ENCODE measurements at regions not wholly inside any gene's neighbourhood (a gene's known extent, or its start where the extent isn't known, plus 50 kb on each side); places are given as distances from the start of the nearest gene placed in this dataset.

GRCh38 chr20:11426948-11427347 is 490.7 kb upstream of the BTBD3 start:
- intact Hi-C loops (cut with DNase I) = no loop called here
- Histone ChIP-seq H3K36me3 (no peaks in the 10 kb centered on the region), H3K9me3 (no peaks in the 10 kb centered on the region), H3K27me3 (no peaks in the 10 kb centered on the region), H3K4me1 (no peaks in the 10 kb centered on the region), H3K27ac (replicated peaks in 1 of 4) (no peak overlapping the region), H3K4me3 (no peak overlapping the region)
- TF ChIP-seq POLR2AphosphoS5 (IDR thresholded peaks at IDR 0.05) = no peak
- TF ChIP-seq, protein P1, sequence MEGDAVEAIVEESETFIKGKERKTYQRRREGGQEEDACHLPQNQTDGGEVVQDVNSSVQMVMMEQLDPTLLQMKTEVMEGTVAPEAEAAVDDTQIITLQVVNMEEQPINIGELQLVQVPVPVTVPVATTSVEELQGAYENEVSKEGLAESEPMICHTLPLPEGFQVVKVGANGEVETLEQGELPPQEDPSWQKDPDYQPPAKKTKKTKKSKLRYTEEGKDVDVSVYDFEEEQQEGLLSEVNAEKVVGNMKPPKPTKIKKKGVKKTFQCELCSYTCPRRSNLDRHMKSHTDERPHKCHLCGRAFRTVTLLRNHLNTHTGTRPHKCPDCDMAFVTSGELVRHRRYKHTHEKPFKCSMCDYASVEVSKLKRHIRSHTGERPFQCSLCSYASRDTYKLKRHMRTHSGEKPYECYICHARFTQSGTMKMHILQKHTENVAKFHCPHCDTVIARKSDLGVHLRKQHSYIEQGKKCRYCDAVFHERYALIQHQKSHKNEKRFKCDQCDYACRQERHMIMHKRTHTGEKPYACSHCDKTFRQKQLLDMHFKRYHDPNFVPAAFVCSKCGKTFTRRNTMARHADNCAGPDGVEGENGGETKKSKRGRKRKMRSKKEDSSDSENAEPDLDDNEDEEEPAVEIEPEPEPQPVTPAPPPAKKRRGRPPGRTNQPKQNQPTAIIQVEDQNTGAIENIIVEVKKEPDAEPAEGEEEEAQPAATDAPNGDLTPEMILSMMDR (IDR thresholded peaks at IDR 0.05) = no peak
- TF ChIP-seq EP300 (IDR thresholded peaks at IDR 0.05) = no peak
- TF ChIP-seq POLR2A (IDR thresholded peaks at IDR 0.05; ENCODE audit: low read depth) = no peak
- DNase-seq (ENCODE audit: extremely low spot score) = no peak
- 72% methylated on average over 3 of the region's 3 CpGs for WGBS

DNA sequence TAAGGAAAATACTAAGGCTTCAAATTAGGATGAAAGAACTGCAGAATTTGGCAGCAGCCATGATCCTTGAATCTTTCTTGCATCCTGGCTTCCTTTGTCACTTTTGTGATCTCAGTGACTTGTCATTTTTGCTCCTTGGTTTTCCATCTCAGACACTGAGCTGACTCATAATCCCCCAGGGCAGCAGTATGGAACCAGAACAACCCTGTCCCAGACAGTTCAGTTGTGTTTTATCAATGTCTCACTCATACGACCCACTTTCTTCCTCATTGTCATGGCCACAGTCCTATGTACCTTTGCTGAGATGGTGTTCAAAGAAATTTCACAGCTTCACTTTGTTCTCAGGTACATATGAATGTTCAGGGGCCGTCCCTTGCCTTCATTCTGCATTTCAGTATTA is 488.5 kb upstream of the BTBD3 start:
- Histone ChIP-seq H3K4me3 (no peak overlapping the region), H3K27ac (replicated peaks in 1 of 4) (no peak overlapping the region), H3K9me3 (no peaks in the 10 kb centered on the region), H3K4me1 (no peaks in the 10 kb centered on the region), H3K36me3 (no peaks in the 10 kb centered on the region), H3K27me3 (no peaks in the 10 kb centered on the region)
- 79% methylated on average over 2 of the region's 2 CpGs for WGBS
- no peak for TF ChIP-seq POLR2A (IDR thresholded peaks at IDR 0.05; ENCODE audit: low read depth)
- TF ChIP-seq, protein P1 (IDR thresholded peaks at IDR 0.05) = no peak
- intact Hi-C loops (cut with DNase I) = no loop called here
- DNase-seq (ENCODE audit: extremely low spot score) = no peak

DNA sequence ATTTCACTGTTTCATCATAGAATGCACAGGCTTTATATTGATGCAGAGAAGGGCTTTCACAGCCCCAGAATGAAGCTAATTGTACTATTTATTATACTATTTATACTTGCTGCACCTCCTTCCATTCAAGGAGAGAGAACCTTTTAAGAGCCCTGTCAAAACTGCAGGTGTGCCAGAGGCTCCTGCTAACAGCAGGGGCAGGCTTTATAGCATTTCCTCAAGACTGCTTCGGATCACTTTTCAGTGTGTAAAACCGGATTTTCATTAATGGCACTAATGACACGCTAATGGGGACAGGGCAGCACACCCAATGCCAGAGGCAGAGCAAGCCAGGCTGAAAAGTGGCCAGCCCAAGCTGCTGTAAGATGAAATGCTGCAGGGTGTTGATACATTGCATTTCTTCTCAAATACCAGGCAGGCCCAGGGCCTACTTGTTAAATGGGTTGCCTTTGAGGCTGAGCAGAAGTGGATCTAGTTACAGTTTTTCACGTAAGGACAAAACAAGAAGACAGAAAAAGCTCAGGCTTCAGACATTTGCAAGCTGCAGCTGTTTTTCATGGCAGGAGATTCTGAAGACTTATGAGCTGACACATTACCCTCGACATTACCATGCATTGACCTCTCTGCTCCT is 487.7 kb upstream of the BTBD3 start:
- TF ChIP-seq, protein P1 (IDR thresholded peaks at IDR 0.05) = no peak
- WGBS = 61% methylated on average over 5 of the region's 5 CpGs
- no peaks in the 10 kb centered on the region for H3K27me3 ChIP-seq

DNA sequence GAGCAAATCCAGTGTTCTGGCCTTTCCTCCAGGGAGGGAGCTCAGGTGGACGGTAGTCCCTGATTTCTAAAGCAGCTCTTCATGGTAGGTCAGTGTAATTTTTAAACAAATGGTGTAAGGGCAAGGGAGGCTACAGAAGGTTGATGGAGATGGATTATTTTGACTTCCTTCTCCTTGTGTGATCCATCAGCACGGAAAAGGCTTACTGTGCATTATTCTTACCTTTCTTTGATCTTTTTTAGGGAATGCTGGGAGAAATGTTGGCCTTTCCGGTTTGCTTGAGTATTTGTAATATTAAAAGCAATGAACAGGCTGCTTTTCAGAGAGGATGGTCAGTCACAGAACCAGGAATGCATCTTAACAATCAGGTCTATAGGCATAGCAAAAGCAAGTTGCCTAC is 487.0 kb upstream of the BTBD3 start:
- TF ChIP-seq, protein P1 (IDR thresholded peaks at IDR 0.05) = no peak
- TF ChIP-seq EP300 (IDR thresholded peaks at IDR 0.05) (no peak), POLR2AphosphoS5 (IDR thresholded peaks at IDR 0.05) (no peak), POLR2A (IDR thresholded peaks at IDR 0.05; ENCODE audit: low read depth) (no peak)
- 48% methylated on average over 3 of the region's 3 CpGs for WGBS
- no peak for DNase-seq (ENCODE audit: extremely low spot score)
- H3K36me3 ChIP-seq = no peaks in the 10 kb centered on the region
- H3K4me1 ChIP-seq = no peaks in the 10 kb centered on the region
- no peaks in the 10 kb centered on the region for H3K27me3 ChIP-seq
- H3K27ac ChIP-seq (replicated peaks in 1 of 4) = no peak overlapping the region
- intact Hi-C loops (cut with DNase I) = no loop called here
- H3K4me3 ChIP-seq = no peak overlapping the region
- peaks cover 0 to 2% (median 0%) of the 10 kb centered on the region in 4 donors for H3K9me3 ChIP-seq

More for the DNA sequence above, 487.7 kb upstream of the BTBD3 start:
- Histone ChIP-seq H3K4me3 (no peak overlapping the region), H3K36me3 (no peaks in the 10 kb centered on the region), H3K9me3 (no peaks in the 10 kb centered on the region), H3K4me1 (no peaks in the 10 kb centered on the region), H3K27ac (replicated peaks in 1 of 4) (no peak overlapping the region)
- intact Hi-C loops (cut with DNase I) = no loop called here
- no peak for DNase-seq (ENCODE audit: extremely low spot score)

DNA sequence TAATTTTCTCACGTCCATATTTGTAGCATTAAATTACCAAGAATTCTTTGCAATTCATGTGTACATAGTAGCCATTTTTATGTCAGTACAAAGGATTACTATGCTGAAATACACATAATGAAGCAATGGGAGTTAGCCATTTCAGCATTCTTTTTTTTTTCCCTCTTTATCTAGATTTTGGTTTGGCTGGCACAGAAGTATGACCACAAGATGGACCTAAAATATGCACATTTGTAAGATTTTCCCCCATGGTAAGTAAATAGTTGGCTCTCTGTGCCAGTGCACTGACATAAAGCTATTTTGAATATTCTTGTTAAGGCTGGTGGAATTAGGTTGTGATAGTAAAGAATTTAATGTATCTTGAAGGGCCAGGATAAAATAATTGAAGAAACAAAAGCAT is 486.1 kb upstream of the BTBD3 start:
- H3K9me3 ChIP-seq = peaks cover 0 to 7% (median 0%) of the 10 kb centered on the region in 4 donors
- intact Hi-C loops (cut with DNase I) = no loop called here
- no peaks in the 10 kb centered on the region for H3K4me1 ChIP-seq
- H3K27me3 ChIP-seq = no peaks in the 10 kb centered on the region
- TF ChIP-seq POLR2A (IDR thresholded peaks at IDR 0.05; ENCODE audit: low read depth) = no peak
- no peak for TF ChIP-seq EP300 (IDR thresholded peaks at IDR 0.05)
- TF ChIP-seq POLR2AphosphoS5 (IDR thresholded peaks at IDR 0.05) = no peak
- TF ChIP-seq, protein P1 (IDR thresholded peaks at IDR 0.05) = no peak
- WGBS = 64% methylated on average over 1 of the region's 1 CpG
- DNase-seq (ENCODE audit: extremely low spot score) = no peak
- no peak overlapping the region for H3K27ac ChIP-seq (replicated peaks in 1 of 4)
- no peak overlapping the region for H3K4me3 ChIP-seq
- no peaks in the 10 kb centered on the region for H3K36me3 ChIP-seq
